Epithelial cell of esophagus (primary cell): ENCODE measurements at regions not wholly inside any gene's neighbourhood (a gene's known extent, or its start where the extent isn't known, plus 50 kb on each side); places are given as distances from the start of the nearest gene placed in this dataset.
A peak's percentile ranks its signal among the peaks of the same experiment; 100 is the strongest.

Experiments
- DNase-seq: peaks from one replicate; pipeline ENCODE4 v3.0.0; 2010; ENCODE audit warnings: low read depth
- H3K4me3 ChIP-seq: 2 replicates; pipeline ENCODE4 v1.5.1; 2011; ENCODE audit warnings: mild to moderate bottlenecking, low read length, control low read depth
- CTCF ChIP-seq: IDR thresholded peaks from 2 replicates; pipeline ENCODE4 v1.5.1; 2011; ENCODE audit warnings: low read depth, mild to moderate bottlenecking, low read length, control low read depth, inconsistent platforms; ENCODE audit not compliant: insufficient read depth; ENCODE audit errors: missing control alignments

GRCh38 chr6:165854061-165854862, 191.2 kb upstream of the PDE10A start:
- TF ChIP-seq CTCF = no peak

DNA sequence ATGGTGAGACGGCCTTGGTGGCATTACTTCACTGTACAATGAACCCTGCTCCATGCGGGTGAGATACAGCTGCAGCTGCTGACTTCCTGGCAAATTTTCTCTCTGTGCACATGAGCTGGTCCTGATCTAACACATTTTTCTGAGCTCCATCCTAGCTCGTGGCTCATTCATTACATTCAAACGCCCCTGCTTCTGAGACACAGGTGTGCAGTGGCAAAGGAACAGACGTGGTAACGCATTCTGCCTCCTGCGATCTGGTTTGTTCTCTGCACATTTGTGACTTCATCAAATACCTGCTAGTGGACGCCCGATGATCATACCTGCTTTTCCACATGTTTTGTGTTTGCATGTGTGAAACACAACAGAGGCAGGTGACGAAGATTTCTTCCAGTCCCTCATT, 189.6 kb upstream of the PDE10A start:
- no peak overlapping the region for H3K4me3 ChIP-seq
- no peak for DNase-seq
- no peak for TF ChIP-seq CTCF

More at GRCh38 chr6:165854061-165854862, 191.2 kb upstream of the PDE10A start:
- H3K4me3 ChIP-seq = no peak overlapping the region
- DNase-seq = no peak

DNA sequence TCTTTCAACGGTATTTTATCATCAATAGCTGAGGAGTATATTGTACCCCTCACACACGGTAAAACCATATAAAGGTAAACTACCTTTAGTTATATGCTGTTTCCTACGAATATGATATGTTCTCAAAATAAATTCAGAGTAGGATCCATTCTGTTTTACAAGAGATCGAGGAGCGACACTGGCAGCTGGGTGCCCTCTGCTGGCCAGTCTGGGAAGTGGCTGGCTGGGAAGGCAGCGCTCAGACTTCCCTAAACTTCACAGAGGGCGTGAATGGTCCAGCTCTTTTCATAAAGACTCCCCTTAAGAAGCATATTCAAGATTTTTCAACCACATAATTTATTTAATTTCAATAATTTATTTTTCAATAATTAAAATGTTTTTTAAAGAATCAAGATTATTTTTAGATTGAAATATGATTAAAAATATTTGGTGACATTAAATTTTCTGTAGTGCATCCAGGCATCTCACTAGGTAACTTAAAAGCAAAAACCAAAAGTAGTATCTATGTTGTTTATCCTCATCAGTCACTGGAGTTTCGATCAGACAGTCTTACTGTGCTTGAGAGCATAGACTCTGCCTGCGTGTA, 187.5 kb upstream of the PDE10A start:
- TF ChIP-seq CTCF = peak; percentile 100
- no peak overlapping the region for H3K4me3 ChIP-seq
- peak; percentile 57 for DNase-seq

DNA sequence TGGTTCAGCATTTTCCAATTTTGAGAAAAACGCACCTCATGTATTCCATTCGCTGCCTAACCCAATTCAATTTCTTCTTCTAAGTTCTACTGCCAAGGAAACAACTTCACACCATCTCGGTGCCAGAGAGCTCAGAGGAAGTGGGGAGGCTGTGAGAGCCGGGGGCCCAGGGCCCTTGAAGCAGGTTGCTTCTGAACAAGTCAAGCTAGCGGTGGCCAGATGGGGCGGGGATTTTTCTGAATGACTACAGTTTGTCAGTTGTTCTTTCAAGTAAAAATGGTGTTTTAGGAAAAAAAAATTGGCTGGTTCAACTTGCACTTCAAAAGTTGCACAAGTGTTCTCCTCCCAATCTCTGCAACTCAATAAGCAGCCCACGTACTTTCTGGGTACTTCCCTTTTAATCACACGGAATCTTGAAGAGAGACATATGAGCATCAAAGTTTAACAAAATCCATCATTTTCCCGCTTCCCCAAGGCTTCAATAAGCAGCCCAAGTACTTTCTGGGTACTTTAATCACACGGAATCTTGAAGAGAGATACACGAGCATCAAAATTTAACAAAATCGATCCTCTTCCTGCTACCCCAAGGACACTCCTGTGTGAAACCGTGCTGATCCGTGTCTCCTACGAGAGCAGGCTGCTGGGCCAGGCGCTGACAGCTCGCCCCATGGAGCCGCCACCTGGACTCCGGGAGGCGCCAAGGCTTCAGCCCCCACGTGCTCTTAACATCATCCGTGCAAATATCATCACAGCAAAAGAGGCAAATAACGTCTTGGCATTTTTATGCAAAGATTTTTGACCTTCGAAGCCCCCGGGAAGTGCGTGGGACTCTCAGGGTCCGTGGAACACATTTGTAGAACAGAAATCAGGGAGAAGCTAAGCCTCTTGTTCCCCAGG, 186.7 kb upstream of the PDE10A start:
- TF ChIP-seq CTCF = no peak
- H3K4me3 ChIP-seq = no peak overlapping the region
- no peak for DNase-seq

DNA sequence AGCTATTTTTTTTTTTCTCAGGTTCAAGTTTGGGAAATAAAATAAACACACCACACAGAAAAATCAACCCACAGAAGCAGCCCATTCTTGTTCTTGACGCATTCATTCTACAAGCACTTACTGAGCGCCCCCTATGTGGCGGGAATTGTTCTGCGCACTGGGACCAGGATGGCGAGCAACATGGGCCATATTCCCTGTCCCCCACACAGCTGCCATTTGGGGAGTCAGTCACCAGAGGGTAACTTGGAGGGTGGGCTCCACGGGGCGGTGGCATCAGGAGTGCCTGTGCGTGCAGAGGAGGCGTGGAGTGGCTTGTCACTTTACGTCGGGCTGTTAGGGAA, 185.0 kb upstream of the PDE10A start:
- H3K4me3 ChIP-seq = no peak overlapping the region
- no peak for TF ChIP-seq CTCF
- no peak for DNase-seq

GRCh38 chr6:165847407-165848085, 184.5 kb upstream of the PDE10A start:
- no peak for DNase-seq
- TF ChIP-seq CTCF = no peak
- no peak overlapping the region for H3K4me3 ChIP-seq
